ENCODE measurements at regions not wholly inside any gene's neighbourhood (a gene's known extent, or its start where the extent isn't known, plus 50 kb on each side); places are given as distances from the start of the nearest gene placed in this dataset.
"Not testable (repeated sequence)": the region's sequence is repeated elsewhere in the genome, so short reads cannot be mapped to it uniquely, and the experiment has no call there.

DNA sequence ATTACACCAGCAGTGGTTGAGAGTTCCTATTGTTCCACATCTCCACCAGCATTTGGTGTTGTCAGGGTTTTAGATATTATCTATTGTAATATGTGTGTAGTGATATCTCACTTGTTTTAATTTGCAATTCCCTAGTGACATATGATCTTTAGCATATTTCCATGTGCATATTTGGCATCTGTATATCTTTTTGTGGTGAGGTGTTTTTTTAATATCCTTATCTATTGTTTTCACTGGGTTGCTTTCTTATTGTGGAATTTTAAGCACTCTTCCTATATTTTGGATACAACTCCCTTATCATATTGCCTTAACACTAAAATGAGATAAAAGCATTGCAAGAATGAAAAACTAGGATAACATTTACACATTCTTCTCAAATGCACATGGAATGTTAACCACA is 453.9 kb upstream of the FSIP2 start:
- H3K4me3 Mint-ChIP-seq = no peak overlapping the region
- no peak overlapping the region for H3K27ac Mint-ChIP-seq
- H3K4me1 Mint-ChIP-seq (ENCODE audit: low read depth) = no peaks in the 10 kb centered on the region
- H3K9me3 Mint-ChIP-seq = peaks cover 2% of the 10 kb centered on the region
- H3K27me3 Mint-ChIP-seq = no peaks in the 10 kb centered on the region
- POLR2A ChIA-PET = no interaction called here
- intact Hi-C loops (cut with micrococcal nuclease) = no loop called here
- H3K36me3 Mint-ChIP-seq = no peaks in the 10 kb centered on the region
- CTCF ChIA-PET = no interaction called here
- DNase-seq = no peak

DNA sequence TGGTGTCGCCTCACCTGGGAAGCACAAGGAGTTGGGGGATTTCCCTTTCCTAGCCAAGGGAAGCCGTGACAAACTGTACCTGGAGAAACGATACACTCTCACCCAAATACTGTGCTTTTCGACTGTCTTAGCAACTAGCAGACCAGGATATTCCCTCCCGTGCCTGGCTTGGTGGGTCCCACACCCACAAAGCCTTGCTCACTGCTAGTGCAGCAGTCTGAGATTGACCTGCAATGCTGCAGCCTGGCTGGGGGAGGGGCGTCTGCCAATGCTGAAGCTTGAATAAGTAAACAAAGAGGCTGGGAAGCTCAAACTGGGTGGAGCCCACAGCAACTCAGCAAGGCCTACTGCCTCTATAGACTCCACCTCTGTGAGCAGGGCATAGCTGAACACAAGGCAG is 448.6 kb upstream of the FSIP2 start:
- POLR2A ChIA-PET; H3K36me3 Mint-ChIP-seq; H3K9me3 Mint-ChIP-seq; H3K4me3 Mint-ChIP-seq; H3K4me1 Mint-ChIP-seq (ENCODE audit: low read depth); H3K27me3 Mint-ChIP-seq; H3K27ac Mint-ChIP-seq; DNase-seq; CTCF ChIA-PET; intact Hi-C loops (cut with micrococcal nuclease): not testable (repeated sequence)

DNA sequence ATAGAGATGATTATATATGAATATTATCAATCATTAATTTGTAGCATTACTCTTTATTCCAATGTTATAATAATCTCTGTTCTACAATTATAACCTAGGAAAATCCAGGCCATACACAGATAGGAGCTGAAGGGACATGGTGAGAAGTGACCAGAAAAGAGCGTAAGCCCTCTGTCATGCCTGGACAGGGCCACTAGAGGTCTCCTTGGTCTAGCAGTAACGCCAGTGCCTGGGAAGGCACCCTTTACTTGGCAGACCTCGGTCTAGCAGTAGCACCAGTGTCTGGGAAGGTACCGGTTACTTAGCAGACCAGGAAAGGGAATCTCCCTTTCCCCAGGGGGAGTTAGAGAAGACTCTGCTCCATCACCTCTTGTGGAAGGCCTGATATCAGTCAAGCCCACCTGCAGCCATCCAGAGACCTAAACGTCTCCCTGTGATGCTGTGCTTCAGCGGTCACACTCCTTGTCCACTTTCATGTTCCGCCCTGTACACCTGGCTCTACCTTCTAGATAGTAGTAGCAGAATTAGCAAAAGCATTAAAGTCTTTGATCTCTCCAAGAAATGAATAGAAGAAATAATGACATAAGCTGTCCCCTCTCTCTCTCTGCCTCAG is 447.5 kb upstream of the FSIP2 start:
- Mint-ChIP-seq H3K9me3 (peaks cover 2% of the 10 kb centered on the region), H3K4me1 (ENCODE audit: low read depth) (no peaks in the 10 kb centered on the region), H3K36me3 (no peaks in the 10 kb centered on the region), H3K27me3 (no peaks in the 10 kb centered on the region), H3K27ac (no peak overlapping the region), H3K4me3 (no peak overlapping the region)
- CTCF ChIA-PET = no interaction called here
- intact Hi-C loops (cut with micrococcal nuclease) = no loop called here
- POLR2A ChIA-PET = no interaction called here
- peak; percentile 18 for DNase-seq

DNA sequence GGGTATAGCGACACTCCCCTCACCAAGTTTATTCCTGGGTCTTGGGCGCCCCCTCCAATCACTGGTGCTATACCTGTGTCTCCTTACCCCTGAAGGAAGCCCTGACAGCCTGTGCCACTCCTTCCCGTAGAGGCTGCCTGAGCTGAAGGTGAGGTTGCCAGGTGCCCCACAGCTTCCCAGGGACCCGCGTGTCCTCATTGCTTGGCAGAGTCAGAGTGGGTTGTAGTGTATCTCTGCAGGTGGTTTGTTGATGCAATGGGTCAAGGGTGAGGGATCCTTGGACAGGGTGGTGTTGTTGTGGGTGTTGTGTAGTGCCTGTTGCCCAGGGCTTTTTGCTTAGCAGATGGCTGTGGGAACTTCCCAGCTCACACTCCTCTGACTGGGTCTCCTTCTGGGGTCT is 438.7 kb upstream of the FSIP2 start:
- no peaks in the 10 kb centered on the region for H3K36me3 Mint-ChIP-seq
- no peaks in the 10 kb centered on the region for H3K4me1 Mint-ChIP-seq (ENCODE audit: low read depth)
- no peak overlapping the region for H3K27ac Mint-ChIP-seq
- ChIA-PET CTCF (no interaction called here), POLR2A (no interaction called here)
- intact Hi-C loops (cut with micrococcal nuclease) = no loop called here
- no peaks in the 10 kb centered on the region for H3K9me3 Mint-ChIP-seq
- no peaks in the 10 kb centered on the region for H3K27me3 Mint-ChIP-seq
- H3K4me3 Mint-ChIP-seq = no peak overlapping the region
- no peak for DNase-seq

DNA sequence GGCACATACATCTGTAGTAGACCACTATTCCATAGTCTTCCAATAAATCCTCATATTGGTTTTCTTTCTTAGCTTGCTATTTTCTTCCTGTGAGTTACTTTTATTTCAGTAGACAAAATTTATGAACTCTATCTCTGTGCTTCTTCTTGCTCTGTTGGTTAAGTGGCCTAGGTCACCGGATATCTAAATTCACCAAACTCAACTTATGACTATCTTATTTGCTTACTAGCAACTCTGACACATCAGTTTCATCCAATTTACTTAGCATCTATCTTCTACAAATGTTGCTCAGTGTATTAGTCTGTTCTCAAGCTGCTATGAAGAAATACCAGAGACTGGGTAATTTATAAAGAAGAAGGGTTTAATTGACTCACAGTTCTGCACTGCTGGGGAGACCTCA is 432.5 kb upstream of the FSIP2 start:
- Mint-ChIP-seq H3K27me3 (no peaks in the 10 kb centered on the region), H3K4me3 (no peak overlapping the region), H3K36me3 (no peaks in the 10 kb centered on the region), H3K27ac (no peak overlapping the region), H3K9me3 (no peaks in the 10 kb centered on the region), H3K4me1 (ENCODE audit: low read depth) (no peaks in the 10 kb centered on the region)
- POLR2A ChIA-PET = no interaction called here
- DNase-seq = no peak
- CTCF ChIA-PET = no interaction called here
- intact Hi-C loops (cut with micrococcal nuclease) = no loop called here

DNA sequence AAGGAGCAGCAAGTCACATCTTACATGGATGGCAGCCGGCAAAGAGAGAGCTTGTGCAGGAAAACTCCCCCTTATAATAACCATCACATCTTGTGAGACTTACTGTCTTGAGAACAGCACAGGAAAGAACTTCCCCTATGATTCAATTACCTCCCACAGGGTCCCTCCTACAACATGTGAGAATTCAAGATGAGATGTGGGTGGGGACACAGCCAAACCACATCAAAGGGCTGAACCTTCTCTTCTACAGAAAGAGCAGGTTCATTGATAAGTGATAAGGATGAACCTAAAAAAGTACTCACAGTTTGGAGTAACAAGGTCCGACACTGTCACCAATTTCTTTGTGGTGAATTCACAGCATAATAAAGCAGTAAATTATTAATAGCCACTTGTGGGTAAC is 422.2 kb upstream of the FSIP2 start:
- ChIA-PET CTCF (no interaction called here), POLR2A (no interaction called here)
- intact Hi-C loops (cut with micrococcal nuclease) = no loop called here
- H3K4me1 Mint-ChIP-seq (ENCODE audit: low read depth) = no peaks in the 10 kb centered on the region
- H3K4me3 Mint-ChIP-seq = no peak overlapping the region
- no peaks in the 10 kb centered on the region for H3K36me3 Mint-ChIP-seq
- H3K27me3 Mint-ChIP-seq = no peaks in the 10 kb centered on the region
- no peak for DNase-seq
- H3K27ac Mint-ChIP-seq = no peak overlapping the region
- H3K9me3 Mint-ChIP-seq = no peaks in the 10 kb centered on the region

DNA sequence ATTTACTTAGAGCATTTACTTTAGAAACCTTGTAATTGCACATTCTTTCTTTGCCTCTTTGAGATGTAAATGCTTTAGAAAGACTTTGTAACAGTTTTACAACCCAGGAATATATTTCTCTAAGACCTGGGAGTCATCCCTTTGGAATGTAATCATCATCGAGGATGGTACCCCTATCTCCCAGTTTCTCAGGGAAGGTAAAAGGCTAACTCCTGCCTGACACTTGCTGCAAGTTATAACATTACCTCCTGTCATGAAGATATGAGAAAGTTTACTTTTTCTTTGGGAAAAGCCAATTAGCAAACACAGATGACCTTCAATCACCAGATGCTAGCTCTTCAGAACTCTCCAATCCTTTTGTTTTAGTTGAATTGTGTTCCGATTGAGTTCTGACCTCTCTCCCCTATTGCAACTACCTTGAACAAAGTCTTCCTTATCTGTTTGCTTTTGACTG is 420.3 kb upstream of the FSIP2 start:
- POLR2A ChIA-PET = no interaction called here
- no peaks in the 10 kb centered on the region for H3K36me3 Mint-ChIP-seq
- no peaks in the 10 kb centered on the region for H3K9me3 Mint-ChIP-seq
- intact Hi-C loops (cut with micrococcal nuclease) = no loop called here
- CTCF ChIA-PET = no interaction called here
- DNase-seq = no peak
- no peaks in the 10 kb centered on the region for H3K4me1 Mint-ChIP-seq (ENCODE audit: low read depth)
- H3K4me3 Mint-ChIP-seq = no peak overlapping the region
- H3K27ac Mint-ChIP-seq = no peak overlapping the region
- H3K27me3 Mint-ChIP-seq = no peaks in the 10 kb centered on the region

DNA sequence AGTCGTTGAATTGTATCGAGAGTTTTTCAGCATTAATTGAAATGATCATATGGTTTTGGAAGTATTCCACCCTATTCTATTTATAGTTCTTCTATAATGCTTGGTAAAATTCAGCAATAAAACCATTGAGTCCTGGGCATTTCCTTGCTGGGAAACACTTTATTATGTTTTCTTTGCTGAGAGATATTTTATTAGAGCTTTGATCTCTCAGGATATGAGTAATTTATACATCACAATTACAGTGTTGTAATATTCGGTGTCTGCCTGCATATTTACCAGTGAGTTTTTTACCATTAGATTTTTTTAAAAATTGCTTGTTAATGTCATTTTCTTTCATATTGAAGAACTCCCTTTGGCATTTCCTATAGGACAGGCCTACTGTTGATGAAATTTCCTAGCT is 402.7 kb upstream of the FSIP2 start:
- Mint-ChIP-seq H3K4me3 (no peak overlapping the region), H3K9me3 (peaks cover 20% of the 10 kb centered on the region), H3K27ac (no peak overlapping the region)

DNA sequence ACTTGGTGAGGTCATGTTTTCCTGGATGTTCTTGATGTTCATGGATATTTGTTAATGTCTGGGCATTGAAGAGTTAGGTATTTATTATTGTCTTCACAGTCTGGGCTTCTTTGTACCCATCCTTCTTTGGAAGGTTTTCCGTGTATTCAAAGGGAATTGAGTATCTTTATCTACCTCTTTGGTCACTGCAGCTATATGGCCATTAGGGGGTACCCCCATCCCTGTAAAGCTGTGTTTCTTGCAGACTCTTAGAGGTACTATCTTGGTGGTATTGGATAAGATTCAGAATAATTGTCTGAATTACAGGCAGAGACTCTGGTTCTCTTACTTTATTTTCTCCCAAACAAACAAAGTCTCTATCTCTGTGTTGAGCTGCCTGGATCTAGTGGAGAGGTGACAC is 401.6 kb upstream of the FSIP2 start:
- DNase-seq = no peak
- Mint-ChIP-seq H3K27me3 (no peaks in the 10 kb centered on the region), H3K9me3 (peaks cover 20% of the 10 kb centered on the region), H3K36me3 (no peaks in the 10 kb centered on the region), H3K27ac (no peak overlapping the region), H3K4me1 (ENCODE audit: low read depth) (no peaks in the 10 kb centered on the region), H3K4me3 (no peak overlapping the region)
- ChIA-PET CTCF (no interaction called here), POLR2A (no interaction called here)
- intact Hi-C loops (cut with micrococcal nuclease) = no loop called here

More for the DNA sequence above, 402.7 kb upstream of the FSIP2 start:
- intact Hi-C loops (cut with micrococcal nuclease) = no loop called here
- Mint-ChIP-seq H3K36me3 (no peaks in the 10 kb centered on the region), H3K4me1 (ENCODE audit: low read depth) (no peaks in the 10 kb centered on the region), H3K27me3 (no peaks in the 10 kb centered on the region)
- DNase-seq = no peak
- POLR2A ChIA-PET = no interaction called here
- CTCF ChIA-PET = no interaction called here

DNA sequence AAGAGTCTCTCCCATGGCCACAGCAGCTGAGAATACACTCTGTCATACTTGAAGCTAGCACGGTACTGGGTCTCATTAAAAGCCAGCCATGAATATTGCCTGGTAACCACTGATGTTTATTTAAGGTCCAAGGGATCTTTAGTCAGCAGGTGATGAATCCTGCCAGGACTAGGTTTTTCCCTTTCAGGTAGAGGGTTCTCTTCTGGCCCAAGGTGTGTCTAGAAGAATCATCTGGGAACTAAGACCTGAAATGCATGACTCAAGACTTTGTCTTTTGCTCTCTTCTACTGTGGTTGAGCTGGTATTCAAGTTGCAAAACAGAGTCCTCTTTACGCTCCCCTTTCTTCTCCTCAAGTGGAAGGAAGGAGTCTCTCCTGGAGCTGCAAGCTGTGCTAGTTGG is 400.5 kb upstream of the FSIP2 start:
- CTCF ChIA-PET = no interaction called here

DNA sequence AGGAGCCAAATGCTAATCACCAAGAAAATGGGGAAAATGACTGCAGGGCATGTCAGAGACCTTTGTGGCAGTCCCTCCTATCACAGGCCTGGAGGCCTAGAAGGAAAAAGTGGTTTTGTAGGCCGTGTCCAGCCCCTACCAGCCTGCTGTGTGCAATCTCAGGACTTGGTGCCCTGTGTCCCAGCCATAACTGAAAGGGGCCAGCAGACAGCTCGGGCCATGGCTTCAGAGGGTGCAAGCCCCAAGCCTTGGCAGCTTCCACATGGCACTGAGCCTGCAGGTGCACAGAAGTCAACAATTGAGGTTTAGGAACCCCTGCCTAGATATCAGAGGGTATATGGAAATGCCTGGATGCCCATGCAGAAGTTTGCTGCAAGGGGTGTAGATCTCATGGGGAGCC is 391.2 kb upstream of the FSIP2 start:
- no peak for DNase-seq
- Mint-ChIP-seq H3K27ac (no peak overlapping the region), H3K9me3 (peaks cover 3% of the 10 kb centered on the region), H3K4me1 (ENCODE audit: low read depth) (no peaks in the 10 kb centered on the region), H3K4me3 (no peak overlapping the region), H3K36me3 (no peaks in the 10 kb centered on the region), H3K27me3 (no peaks in the 10 kb centered on the region)
- ChIA-PET CTCF (no interaction called here), POLR2A (no interaction called here)
- intact Hi-C loops (cut with micrococcal nuclease) = no loop called here

More for the DNA sequence above, 400.5 kb upstream of the FSIP2 start:
- Mint-ChIP-seq H3K36me3 (no peaks in the 10 kb centered on the region), H3K4me3 (no peak overlapping the region), H3K27ac (no peak overlapping the region), H3K4me1 (ENCODE audit: low read depth) (no peaks in the 10 kb centered on the region), H3K9me3 (peaks cover 20% of the 10 kb centered on the region), H3K27me3 (no peaks in the 10 kb centered on the region)
- no peak for DNase-seq
- intact Hi-C loops (cut with micrococcal nuclease) = no loop called here
- POLR2A ChIA-PET = no interaction called here

DNA sequence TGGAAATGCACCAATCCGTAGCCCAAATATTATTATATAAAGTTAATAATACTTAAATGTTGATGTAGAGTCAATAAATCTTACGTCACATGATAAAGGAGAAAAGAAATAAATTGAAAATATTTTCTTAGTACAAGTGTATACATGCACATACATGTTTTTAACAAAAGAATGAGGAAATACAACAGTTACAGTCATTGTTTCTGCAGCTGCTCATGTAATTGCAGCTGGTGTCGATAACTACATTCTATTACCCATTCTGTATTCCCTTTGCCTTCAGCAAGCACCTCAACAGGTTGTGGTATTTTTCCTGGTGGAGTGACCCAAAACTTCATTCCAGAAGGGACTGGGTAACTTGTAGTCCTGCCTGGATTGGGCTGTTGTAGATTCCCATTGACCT is 377.8 kb upstream of the FSIP2 start:
- Mint-ChIP-seq H3K4me3 (no peak overlapping the region), H3K9me3 (peaks cover 3% of the 10 kb centered on the region), H3K27me3 (no peaks in the 10 kb centered on the region), H3K27ac (no peak overlapping the region), H3K36me3 (no peaks in the 10 kb centered on the region), H3K4me1 (ENCODE audit: low read depth) (no peaks in the 10 kb centered on the region)
- CTCF ChIA-PET = no interaction called here
- POLR2A ChIA-PET = no interaction called here
- DNase-seq = no peak
- intact Hi-C loops (cut with micrococcal nuclease) = no loop called here

DNA sequence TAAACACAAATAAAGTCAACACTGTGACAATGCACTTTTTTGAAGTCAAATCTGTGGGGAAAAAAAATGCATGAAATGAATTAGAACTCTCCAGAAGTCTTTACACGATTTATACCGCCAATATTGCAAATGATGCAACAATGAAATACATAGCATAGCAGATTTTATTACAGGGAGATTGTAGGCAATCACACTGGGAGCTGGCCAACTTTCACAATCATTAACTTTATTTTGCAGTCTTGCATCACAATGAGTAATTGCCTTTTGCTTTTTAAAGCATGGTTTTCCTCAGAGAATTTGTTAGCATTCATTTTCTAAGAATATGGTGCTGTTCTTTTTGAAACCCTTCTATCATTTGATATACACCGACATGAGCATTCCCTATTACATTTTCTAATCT is 366.4 kb upstream of the FSIP2 start:
- CTCF ChIA-PET = no interaction called here
- POLR2A ChIA-PET = no interaction called here
- Mint-ChIP-seq H3K4me1 (ENCODE audit: low read depth) (no peaks in the 10 kb centered on the region), H3K4me3 (no peak overlapping the region), H3K27ac (no peak overlapping the region), H3K9me3 (no peaks in the 10 kb centered on the region), H3K27me3 (no peaks in the 10 kb centered on the region), H3K36me3 (no peaks in the 10 kb centered on the region)
- intact Hi-C loops (cut with micrococcal nuclease) = no loop called here
- no peak for DNase-seq

DNA sequence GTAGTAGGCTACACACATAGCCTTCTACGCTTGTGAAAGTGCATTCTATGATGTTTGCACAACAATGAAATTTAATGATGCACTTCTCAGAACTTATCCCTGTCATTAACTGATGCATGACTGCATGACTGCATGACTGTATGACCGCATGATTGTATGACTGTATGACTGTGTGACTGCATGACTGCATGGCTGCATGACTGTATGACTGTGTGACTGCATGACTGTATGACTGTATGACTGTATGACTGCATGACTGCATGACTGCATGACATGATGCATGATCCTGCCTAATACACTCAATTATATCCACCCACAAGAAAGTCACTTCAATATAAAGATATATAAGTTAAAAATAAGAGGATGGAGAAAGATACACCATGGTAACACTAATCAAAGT is 365.4 kb upstream of the FSIP2 start:
- DNase-seq = no peak
- no peaks in the 10 kb centered on the region for H3K27me3 Mint-ChIP-seq
- no peak overlapping the region for H3K27ac Mint-ChIP-seq
- H3K4me1 Mint-ChIP-seq (ENCODE audit: low read depth) = no peaks in the 10 kb centered on the region
- ChIA-PET CTCF (no interaction called here), POLR2A (no interaction called here)
- H3K4me3 Mint-ChIP-seq = no peak overlapping the region
- intact Hi-C loops (cut with micrococcal nuclease) = no loop called here
- no peaks in the 10 kb centered on the region for H3K9me3 Mint-ChIP-seq
- H3K36me3 Mint-ChIP-seq = no peaks in the 10 kb centered on the region

Measured in activated CD4-positive, alpha-beta memory T cell treated with anti-CD3 and anti-CD28 coated beads for 36 hours (primary cell).